ENCODE measurements at regions not wholly inside any gene's neighbourhood (a gene's known extent, or its start where the extent isn't known, plus 50 kb on each side); places are given as distances from the start of the nearest gene placed in this dataset.
"Not testable (repeated sequence)": the region's sequence is repeated elsewhere in the genome, so short reads cannot be mapped to it uniquely, and the experiment has no call there.

DNA sequence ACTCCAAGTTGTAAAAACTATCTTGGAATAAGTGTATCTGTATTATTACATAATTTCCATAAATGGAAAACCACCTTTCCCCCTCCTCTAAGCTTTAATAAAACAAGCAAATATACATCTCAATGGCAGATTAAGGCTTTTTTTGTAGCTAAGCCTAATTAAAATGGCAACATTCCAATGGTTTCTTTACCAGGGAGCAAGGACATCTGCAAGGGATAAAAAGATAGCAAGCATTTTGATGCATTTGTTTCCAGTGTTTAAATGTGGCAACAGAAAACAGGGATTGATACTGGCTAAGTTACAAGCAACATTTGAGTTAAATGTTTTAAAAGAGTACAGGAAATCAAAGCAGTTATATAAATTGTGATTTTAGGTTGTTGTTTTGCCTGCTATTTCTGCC, 1012.7 kb downstream of the ADGRL2 start:
- DNase-seq (no peak), ATAC-seq (no peak)
- intact Hi-C loops (cut with DNase I) = no loop called here

DNA sequence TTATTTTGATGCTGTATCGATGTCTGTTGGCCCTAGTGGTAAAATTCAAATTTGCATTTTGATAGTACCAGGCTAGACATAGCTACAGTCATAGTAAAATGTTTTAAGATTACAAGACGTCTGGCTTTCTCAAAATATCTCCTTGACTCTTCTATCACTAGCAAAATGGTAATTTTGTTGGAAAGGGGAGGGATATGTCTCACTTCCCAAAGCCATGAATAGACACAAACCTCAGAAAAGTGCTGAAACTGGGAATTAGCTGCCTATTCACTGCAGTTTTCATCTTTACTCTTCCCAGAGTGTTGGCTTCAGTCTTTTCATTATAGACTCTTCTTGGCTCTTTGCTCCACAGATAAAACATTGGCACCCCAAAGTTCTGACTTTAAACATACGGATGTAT, 1009.9 kb downstream of the ADGRL2 start:
- no peak for ATAC-seq
- intact Hi-C loops (cut with DNase I) = no loop called here
- DNase-seq = no peak

DNA sequence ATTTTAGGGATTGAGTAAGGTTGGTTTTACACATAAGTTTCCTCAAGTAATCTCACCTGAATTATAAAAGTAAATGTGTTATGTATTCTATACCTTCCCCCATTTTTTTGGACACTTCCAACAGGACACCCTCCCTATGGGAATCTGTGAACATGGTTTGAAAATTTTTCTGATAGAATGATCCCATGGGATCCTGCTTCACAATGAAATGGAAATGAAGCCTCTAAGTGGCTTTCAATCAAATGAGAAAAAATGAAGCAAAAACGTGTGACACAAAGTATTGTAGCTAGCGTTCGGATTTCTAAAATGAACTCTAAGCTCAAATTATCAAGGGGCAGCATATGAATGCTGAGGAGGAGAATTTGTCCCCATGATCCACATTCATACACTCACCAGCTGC, 1006.8 kb downstream of the ADGRL2 start:
- intact Hi-C loops (cut with DNase I) = no loop called here

DNA sequence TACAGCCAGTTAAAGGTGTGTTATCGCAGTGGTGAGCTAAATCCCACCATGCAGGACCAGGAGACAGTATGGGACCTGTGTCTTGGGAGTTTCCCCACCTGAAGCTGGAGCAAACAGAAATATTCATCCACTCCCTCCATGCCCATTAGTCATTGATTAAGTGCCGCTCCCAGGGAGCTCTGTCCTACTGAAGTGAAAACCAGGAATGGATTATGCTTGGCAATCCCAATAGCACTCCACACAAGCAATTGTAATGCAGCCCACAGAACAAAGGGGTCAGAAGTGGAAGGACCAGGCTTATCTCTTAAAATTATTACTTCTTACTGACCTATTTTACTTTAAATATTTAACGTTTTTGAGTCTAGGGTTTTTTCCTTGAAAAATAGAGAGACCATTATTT, 1005.4 kb downstream of the ADGRL2 start:
- no peak for ATAC-seq
- no peak for DNase-seq
- intact Hi-C loops (cut with DNase I) = no loop called here

More for the DNA sequence above, 1006.8 kb downstream of the ADGRL2 start:
- no peak for DNase-seq
- ATAC-seq = no peak

DNA sequence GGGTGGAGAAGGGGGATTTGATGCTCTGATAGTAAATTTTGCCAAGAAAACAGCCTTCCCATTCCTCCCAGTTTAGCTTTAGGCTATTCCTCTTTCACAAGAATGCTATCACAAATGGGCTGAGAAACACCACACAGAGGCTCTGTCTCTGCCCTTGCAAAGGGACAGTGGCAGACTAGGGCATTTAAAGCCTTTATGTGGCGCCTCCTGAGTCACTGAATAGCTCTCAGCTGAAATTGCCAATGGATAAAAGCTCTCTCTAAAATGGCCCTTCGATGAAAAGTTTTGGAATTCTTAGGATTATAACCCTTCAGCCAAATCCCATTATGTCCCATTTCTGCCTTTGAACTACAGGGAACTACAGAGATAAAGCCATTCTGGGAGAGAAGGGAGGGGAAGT, 1000.4 kb downstream of the ADGRL2 start:
- DNase-seq (no peak), ATAC-seq (no peak)
- intact Hi-C loops (cut with DNase I) = no loop called here

DNA sequence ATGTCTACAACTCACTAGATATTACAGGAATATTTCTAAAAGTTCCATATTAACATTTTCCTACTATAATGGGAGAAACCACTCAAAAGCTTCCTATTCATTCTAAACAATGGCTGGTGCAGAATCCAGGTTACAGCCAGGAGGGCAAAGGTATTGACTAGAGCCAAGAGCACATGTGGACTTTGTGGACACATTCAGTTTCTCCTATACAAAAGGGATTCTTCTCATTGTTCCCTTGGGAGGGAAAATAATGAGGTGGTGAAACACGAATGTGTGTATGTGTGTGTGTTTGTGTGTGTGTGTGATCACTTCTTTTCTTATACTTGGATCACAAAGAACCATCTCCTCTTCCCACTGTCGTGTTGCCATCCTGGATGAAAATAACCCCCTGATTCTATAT, 1000.0 kb downstream of the ADGRL2 start:
- no peak for ATAC-seq

DNA sequence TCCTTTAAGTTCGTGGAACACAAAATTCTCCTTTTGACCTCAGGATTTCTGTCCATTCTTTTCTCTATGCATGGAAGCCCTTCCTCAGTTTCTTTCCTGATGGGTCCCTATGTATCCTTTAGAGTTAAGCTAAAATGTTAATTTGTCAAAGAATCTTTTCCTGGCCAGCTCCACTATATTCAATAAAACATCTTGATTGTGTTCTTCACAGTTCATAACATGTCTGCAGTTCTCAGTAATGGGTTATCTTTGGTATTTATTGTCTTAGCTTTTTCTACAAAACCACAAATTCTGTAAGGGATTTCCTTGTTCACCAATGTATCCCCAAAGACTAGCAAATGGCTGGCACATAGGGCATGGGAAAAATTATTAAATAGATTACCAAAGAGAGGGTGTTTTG, 998.5 kb downstream of the ADGRL2 start:
- intact Hi-C loops (cut with DNase I) = no loop called here
- DNase-seq = no peak
- ATAC-seq = no peak

More for the DNA sequence above, 1000.0 kb downstream of the ADGRL2 start:
- DNase-seq = no peak
- intact Hi-C loops (cut with DNase I) = no loop called here

DNA sequence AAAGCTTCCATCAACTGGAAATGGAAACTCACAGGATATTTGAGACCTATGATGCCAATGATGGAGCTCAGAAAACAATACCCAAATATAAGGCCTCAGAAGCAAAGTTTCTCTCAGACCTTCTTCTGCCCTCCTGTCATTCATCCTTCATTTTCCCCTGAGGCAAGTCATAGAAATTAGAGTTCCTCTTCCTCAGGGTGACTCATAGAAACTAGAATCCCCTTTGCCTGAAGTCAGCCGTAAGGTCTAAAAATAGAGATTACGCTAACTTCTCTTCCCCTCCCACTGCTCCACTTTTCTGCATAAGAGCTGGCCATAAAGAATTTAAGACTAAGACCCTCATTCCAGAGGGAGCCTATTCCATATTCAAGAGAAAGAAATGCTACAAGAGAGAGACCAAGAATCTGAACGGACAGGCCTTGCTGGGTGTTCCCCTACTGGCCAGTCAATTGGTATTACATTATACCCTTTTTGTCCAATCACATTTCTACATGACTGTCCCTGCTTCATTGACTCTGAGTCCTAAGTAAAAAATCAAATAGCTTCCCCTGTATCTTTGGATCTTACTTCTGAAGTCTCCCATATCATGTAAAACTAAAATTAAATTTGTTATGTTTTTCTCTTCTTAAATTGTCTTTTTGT, 994.9 kb downstream of the ADGRL2 start:
- intact Hi-C loops (cut with DNase I) = no loop called here
- DNase-seq = no peak
- ATAC-seq = no peak

DNA sequence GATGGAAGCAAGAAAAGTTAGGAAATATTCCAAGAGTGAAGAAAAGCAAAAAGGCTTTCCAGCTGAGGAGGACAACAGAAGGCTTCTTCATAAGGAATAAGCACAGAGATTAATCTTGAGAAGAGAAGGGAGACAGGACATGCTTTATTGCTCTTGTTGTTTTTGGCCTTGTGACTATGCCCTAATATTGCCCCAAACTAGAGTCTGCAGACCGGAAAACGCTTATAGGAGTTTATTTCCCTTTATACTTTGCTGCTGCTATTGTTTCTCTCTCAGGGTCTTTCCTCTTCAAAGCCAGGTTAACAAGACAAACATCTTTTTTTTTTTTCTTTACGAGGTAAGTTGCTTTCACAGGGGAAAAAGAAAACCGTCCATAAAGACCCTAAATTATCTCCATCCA, 991.4 kb downstream of the ADGRL2 start:
- DNase-seq (no peak), ATAC-seq (no peak)
- intact Hi-C loops (cut with DNase I) = no loop called here

DNA sequence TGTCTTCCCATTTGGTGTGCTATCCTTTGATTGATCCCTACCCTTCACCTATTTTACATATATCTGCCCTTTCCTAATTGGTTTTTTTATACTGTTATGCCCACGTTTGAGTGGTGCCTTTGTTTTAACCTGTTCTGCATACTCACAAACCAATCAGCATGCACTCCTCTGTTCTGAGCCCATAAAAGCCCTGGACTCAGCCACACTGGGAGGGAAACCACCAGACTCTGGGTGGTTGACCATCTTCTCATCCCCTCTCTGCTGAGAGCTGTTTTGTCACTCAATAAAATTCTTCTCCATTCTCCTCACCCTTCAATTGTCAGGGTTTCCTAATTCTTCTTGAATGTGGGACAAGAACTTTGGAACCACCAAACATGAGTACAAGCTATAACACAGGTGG, 989.8 kb downstream of the ADGRL2 start:
- intact Hi-C loops (cut with DNase I) = no loop called here
- no peak for ATAC-seq
- no peak for DNase-seq

DNA sequence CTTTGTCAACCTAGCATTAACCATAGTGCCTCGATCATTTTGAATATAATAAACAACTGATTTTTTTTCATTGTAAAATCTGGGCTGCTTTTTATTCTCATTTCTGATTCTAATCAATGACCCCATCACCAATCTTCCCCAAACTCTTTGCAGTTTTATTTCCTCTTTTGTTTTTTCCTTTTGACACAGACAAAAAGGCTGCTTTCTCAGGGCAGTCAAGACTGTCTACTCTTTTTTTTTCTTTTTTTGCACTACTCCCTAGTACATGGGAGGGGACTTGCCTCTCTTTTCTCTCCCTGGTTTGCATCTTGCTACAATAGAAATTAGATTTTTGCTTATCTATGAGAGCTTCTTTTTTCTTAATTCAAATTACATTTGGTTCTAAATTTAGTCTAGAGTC, 987.9 kb downstream of the ADGRL2 start:
- intact Hi-C loops (cut with DNase I) = no loop called here
- no peak for ATAC-seq
- DNase-seq = no peak

DNA sequence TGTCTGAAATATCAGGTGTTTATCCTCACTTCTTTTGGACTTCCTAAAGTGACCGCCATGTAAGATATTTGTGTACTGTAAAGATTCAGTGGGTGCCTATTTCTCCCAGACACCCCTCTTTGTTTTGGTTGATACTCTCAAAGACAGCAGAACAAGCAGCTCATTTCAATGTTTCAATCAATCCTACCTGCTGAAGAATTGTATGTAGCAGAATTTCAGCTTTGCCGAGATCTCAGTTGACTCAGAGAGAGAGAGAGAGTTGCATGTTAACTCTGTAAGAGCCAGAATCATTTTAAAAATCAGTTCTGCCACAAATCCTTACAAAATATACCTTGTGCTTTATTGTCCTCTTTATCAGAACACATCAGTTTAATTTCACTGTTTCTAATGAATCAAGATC, 987.3 kb downstream of the ADGRL2 start:
- DNase-seq (no peak), ATAC-seq (no peak)
- intact Hi-C loops (cut with DNase I) = no loop called here

DNA sequence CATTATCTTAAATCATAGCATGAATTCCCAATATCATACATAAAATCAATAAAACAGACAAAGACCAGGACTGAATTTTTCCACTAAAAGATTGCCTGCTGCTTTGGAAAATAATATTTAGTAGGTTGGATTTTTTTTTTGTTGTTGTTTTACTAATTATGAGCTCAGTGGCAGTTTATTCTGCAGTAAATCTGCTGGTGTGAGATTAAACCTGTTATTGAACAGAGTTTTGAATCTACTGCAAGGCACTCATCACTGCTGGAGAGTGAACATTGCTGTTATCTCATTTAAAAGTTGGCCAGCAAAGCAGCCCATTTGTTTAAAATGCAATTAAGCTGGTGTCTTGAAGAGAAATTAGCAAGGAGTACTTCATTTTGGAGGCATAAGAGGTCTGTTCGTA, 986.1 kb downstream of the ADGRL2 start:
- DNase-seq (no peak), ATAC-seq (no peak)
- intact Hi-C loops (cut with DNase I) = no loop called here

DNA sequence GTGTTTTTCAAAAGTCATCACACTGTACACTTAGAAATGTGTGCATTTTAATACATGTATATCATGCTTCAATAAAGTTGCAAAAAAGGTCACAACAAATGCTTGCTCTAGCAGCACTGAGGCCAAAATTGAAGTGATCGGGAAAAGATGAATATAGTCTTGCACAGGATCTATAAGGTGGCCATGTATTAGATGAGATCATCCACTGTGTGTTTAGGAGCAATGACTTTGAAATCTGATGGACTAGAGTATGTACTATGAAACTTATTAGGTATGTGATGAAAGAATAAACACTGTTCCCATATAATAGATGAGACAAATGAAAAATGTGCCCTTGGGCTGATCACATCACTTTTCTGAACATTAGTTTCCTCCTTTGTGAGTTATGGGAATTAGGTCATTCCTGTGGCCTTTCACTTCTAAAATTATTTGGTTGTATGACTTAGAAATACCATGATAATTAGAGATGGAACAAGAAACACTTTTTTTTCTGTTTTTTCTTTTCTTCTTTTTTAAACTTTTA, 984.6 kb downstream of the ADGRL2 start:
- ATAC-seq = no peak

DNA sequence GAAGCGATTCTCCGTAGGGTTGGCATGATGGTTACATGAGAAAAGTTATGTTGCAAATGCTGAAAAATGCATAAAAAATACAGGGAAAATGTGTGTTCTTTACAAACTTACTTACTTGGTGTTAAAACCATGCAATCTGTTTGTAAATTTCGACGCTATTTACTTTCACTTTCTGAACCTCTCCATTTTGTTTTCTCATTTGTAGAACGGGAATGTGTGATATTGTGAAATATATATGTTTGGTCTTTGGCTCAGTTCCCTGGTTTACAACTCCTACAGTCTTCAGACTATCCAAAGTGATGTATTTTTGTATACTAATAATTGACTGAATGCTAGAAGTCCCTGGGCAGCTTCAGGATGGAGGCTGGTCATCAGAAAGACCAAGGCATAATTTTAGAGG, 982.3 kb downstream of the ADGRL2 start:
- intact Hi-C loops (cut with DNase I) = no loop called here
- ATAC-seq = no peak

More for the DNA sequence above, 984.6 kb downstream of the ADGRL2 start:
- intact Hi-C loops (cut with DNase I) = no loop called here
- DNase-seq = no peak

DNA sequence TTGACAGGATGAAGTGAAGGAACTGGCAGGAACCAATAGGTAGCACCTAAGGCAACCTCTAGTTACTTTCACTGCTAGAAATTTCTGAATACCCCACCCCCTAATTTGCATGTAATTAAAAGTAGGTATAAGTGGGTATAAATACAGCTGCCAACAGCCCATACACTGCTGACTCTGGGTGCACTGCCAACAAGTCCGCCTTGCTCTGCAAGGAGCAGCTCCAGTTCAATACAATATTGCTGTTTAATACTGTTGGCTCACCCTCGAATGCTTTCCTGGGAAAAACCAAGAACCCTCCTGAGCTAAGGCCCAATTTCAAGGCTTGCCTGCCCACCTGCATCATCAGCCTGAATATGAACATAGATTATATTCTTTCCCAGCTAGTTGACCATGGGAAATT, 981.9 kb downstream of the ADGRL2 start:
- DNase-seq (no peak), ATAC-seq (no peak)
- intact Hi-C loops (cut with DNase I) = no loop called here

More for the DNA sequence above, 982.3 kb downstream of the ADGRL2 start:
- no peak for DNase-seq

DNA sequence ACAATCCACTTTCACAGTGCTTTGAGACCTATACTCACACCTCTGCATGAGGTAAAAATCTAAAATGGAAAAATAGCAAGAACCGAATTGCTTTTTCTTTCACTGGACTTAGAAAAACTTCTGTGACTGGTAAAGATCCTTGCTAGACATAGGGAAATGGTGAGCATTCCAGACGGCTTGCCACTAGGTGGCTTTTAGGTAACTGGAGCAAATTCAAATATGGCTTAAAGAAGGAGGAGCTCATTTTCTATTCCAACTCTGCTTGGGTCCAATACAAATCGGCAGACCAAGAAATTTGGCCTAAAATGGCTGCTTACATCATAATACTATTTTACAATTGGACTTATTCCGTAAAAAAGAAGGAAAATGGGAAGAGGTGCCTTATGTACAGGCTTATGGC, 977.9 kb downstream of the ADGRL2 start:
- no peak for ATAC-seq
- no peak for DNase-seq
- intact Hi-C loops (cut with DNase I) = no loop called here

DNA sequence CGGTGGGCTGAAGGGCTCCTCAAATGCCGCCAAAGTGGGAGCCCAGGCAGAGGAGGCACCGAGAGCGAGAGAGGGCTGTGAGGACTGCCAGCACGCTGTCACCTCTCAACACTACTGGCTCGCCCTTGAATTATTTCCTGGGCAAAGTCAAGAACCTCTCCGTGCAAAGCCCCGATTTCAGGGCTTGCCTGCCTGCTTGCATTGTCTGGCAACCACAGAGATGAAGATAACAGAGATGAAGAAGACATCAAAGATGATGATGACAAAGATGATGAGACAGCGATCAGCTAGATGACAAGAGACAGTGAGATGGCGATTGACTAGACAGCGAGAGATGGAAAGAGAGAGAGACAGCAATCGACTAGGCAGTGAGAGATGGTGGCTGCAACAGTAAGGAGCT, 976.5 kb downstream of the ADGRL2 start:
- ATAC-seq = no peak
- intact Hi-C loops (cut with DNase I) = no loop called here
- DNase-seq = no peak

DNA sequence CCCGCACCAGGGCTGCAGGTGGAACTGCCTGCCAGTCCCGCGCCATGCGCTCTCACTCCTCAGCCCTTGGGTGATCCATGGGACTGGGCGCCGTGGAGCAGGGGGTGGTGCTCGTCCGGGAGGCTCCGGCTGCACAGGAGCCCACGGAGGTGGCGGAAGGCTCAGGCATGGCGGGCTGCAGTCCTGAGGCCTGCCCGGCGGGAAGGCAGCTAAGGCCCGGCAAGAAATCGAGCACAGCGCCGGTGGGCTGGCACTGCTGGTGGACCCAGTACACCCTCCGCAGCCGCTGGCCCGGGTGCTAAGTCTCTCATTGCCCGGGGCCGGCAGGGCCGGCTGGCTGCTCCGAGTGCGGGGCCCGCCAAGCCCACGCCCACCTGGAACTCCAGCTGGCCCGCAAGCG, 976.0 kb downstream of the ADGRL2 start:
- ATAC-seq; DNase-seq; intact Hi-C loops (cut with DNase I): not testable (repeated sequence)

DNA sequence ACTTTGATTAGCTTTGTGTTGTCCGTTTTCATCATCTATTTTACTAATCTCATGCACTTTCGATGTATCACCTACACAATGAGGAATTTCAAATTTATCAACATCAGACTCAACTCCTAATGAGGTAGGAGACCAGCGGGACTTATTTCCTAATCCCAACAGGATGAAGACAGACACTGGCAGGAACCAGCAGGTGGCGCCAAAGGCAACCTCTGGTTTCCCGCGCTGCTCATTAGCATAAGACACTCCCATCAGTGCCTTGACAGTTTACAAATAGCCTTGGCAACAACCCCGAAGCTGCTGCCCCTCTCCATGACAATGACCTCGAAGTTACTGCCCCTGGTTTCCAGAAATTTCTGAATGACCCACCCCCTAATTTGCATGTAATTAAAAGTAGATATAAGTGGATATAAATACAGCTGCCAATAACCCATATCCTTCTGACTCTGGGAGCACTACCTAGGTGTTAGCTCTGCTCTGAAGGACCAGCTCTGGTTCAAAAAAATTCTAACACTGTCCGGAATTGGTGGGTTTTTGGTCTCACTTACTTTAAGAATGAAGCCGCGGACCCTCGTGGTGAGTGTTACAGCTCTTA, 974.8 kb downstream of the ADGRL2 start:
- peak in 1 of 2 donors; percentile 33 for ATAC-seq
- DNase-seq = peak; percentile 30
- intact Hi-C loops (cut with DNase I) = no loop called here

DNA sequence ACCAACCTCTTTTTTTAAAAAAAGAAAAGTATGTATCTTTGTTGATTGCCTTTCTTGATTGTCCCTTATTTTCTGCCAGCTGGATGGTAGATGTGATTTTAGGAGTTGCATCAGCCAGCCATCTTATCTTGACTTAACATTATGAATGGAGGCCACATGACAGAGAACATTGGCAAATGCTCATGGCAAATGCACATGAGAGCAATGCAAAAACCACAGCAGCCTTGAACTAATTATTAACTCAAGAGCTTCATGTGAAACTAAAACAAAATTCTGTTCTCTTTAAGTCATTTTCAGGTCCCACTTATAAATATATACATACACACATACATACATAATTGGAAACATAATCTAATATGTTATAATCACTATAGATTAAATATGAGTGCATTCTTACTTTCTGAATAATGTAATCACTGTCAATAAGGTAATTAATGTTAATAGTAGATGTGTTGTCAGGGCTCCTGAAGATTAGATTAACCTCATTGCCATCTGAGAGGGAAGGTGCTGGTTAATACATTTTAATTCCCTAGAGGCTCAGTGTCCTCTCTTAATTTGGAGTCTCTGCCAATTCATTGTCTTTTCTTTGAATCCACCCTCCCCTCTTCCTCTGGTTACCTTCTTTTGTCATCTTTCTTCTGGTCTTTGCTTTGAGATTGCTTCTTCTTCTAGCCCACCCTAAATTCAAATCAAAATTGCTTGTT, 962.2 kb downstream of the ADGRL2 start:
- ATAC-seq (no peak), DNase-seq (no peak)
- intact Hi-C loops (cut with DNase I) = no loop called here

Measured in left cardiac atrium (tissue), 4 donors.